Activated CD8-positive, alpha-beta T cell treated with anti-CD3 and anti-CD28 coated beads, Interleukin-2, amount 10 ng/mL, durations not matched to agents 7 days and 5 days (primary cell): ENCODE measurements at regions not wholly inside any gene's neighbourhood (a gene's known extent, or its start where the extent isn't known, plus 50 kb on each side); places are given as distances from the start of the nearest gene placed in this dataset.

ENCODE experiments used
- ATAC-seq: fragments of 150-1000 bp; cut with Tn5 transposase; one replicate; pipeline ENCODE4 v1.10.0; 2021; ENCODE audit warnings: moderate library complexity
- CTCF ChIA-PET: fragments of 350-600 bp; sonication (Branson Sonifier 250); formaldehyde crosslinking; loops from one replicate; lab custom pipeline; 2021; ENCODE audit warnings: antibody characterized with exemption; lab: Charles Lee
- POLR2A ChIA-PET: fragments of 350-600 bp; sonication (Branson Sonifier 250); formaldehyde crosslinking; loops from one replicate; lab custom pipeline; 2021; ENCODE audit warnings: antibody characterized with exemption; lab: Charles Lee
- DNase-seq: peaks from one replicate; pipeline ENCODE4 v3.0.0-alpha.2; 2020
- H3K27ac Mint-ChIP-seq: one replicate; pipeline ENCODE4 v1.8.0; 2021; ENCODE audit warnings: mild to moderate bottlenecking, mixed read lengths
- H3K27me3 Mint-ChIP-seq: one replicate; pipeline ENCODE4 v1.8.0; 2021; ENCODE audit warnings: low read depth, mixed read lengths
- H3K36me3 Mint-ChIP-seq: one replicate; pipeline ENCODE4 v1.8.0; 2021; ENCODE audit warnings: low read depth, mixed read lengths
- H3K4me1 Mint-ChIP-seq: one replicate; pipeline ENCODE4 v1.8.0; 2021; ENCODE audit warnings: low read depth, mixed read lengths
- H3K4me3 Mint-ChIP-seq: one replicate; pipeline ENCODE4 v1.8.0; 2021; ENCODE audit warnings: mild to moderate bottlenecking, mixed read lengths
- H3K9me3 Mint-ChIP-seq: one replicate; pipeline ENCODE4 v1.8.0; 2022; ENCODE audit warnings: mixed read lengths; ENCODE audit not compliant: insufficient read depth

DNA sequence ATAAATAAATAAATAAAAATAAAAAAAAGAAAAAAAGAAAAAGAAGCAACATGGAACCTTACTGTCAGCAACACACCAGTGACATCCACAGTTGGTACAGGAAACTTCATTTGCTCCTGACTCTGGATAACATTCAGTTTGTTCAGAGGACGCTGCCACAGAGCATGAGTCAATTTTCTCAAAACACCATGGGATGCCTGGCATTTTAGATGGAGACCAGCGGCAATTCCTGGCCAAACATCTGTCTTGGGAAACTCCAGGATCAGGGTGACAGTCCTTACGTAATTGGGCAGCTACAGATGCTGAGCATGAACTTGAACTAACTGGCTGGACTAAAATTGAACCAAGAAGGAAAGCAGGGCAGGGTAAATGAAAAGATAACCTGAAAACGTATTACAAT lies 166.2 kb upstream of the CPNE8 start:
- DNase-seq = no peak
- Mint-ChIP-seq H3K27ac (no peak overlapping the region), H3K36me3 (no peaks in the 10 kb centered on the region), H3K9me3 (no peaks in the 10 kb centered on the region), H3K4me1 (no peaks in the 10 kb centered on the region), H3K27me3 (no peaks in the 10 kb centered on the region), H3K4me3 (no peak overlapping the region)
- no peak for ATAC-seq
- ChIA-PET POLR2A (no interaction called here), CTCF (no interaction called here)

- DNase-seq = no peak
- CTCF ChIA-PET = no interaction called here
- Mint-ChIP-seq H3K4me1 (no peaks in the 10 kb centered on the region), H3K27me3 (no peaks in the 10 kb centered on the region), H3K4me3 (no peak overlapping the region), H3K9me3 (no peaks in the 10 kb centered on the region), H3K27ac (no peak overlapping the region), H3K36me3 (no peaks in the 10 kb centered on the region)
- ATAC-seq = no peak
- POLR2A ChIA-PET = no interaction called here
Measured at GRCh38 chr12:39070775-39071174, 165.4 kb upstream of the CPNE8 start.

DNA sequence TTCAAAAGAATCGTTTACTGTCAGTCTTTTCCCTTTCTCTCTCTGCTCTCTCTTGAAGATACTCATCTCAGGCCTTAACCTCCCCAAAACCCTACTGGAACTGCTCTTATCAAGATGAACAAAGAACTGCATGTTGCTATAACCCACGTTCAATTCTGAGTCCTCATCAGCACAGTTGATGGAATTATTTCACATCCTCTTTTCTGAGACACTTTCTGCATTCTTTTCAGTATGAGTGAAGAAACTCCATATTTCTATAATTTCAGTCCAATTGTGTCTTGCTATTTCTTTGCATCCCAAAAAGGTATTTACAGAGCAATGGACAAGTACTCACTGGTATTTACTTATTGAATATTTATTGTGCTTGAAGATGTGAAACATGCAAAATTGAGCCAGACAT lies 160.1 kb upstream of the CPNE8 start:
- no peaks in the 10 kb centered on the region for H3K27me3 Mint-ChIP-seq
- H3K9me3 Mint-ChIP-seq = no peaks in the 10 kb centered on the region
- ChIA-PET POLR2A (no interaction called here), CTCF (no interaction called here)
- no peaks in the 10 kb centered on the region for H3K36me3 Mint-ChIP-seq
- no peak overlapping the region for H3K27ac Mint-ChIP-seq
- no peaks in the 10 kb centered on the region for H3K4me1 Mint-ChIP-seq
- DNase-seq (no peak), ATAC-seq (no peak)
- H3K4me3 Mint-ChIP-seq = no peak overlapping the region

GRCh38 chr12:39064708-39065107 lies 159.3 kb upstream of the CPNE8 start:
- ATAC-seq (no peak), DNase-seq (no peak)
- Mint-ChIP-seq H3K4me3 (no peak overlapping the region), H3K9me3 (no peaks in the 10 kb centered on the region), H3K36me3 (no peaks in the 10 kb centered on the region), H3K27ac (no peak overlapping the region), H3K4me1 (no peaks in the 10 kb centered on the region), H3K27me3 (no peaks in the 10 kb centered on the region)
- ChIA-PET POLR2A (no interaction called here), CTCF (no interaction called here)

GRCh38 chr12:39062266-39062996 lies 157.0 kb upstream of the CPNE8 start:
- ATAC-seq = no peak
- Mint-ChIP-seq H3K4me3 (no peak overlapping the region), H3K27me3 (no peaks in the 10 kb centered on the region), H3K4me1 (no peaks in the 10 kb centered on the region), H3K36me3 (no peaks in the 10 kb centered on the region), H3K27ac (no peak overlapping the region), H3K9me3 (no peaks in the 10 kb centered on the region)
- no peak for DNase-seq
- POLR2A ChIA-PET = no interaction called here
- CTCF ChIA-PET = no interaction called here

- ATAC-seq = no peak
- H3K4me3 Mint-ChIP-seq = no peak overlapping the region
- no peaks in the 10 kb centered on the region for H3K9me3 Mint-ChIP-seq
- no peaks in the 10 kb centered on the region for H3K27me3 Mint-ChIP-seq
- no peak for DNase-seq
- CTCF ChIA-PET = no interaction called here
- no peaks in the 10 kb centered on the region for H3K4me1 Mint-ChIP-seq
- H3K36me3 Mint-ChIP-seq = no peaks in the 10 kb centered on the region
- POLR2A ChIA-PET = no interaction called here
- no peak overlapping the region for H3K27ac Mint-ChIP-seq
Measured at GRCh38 chr12:39061576-39061975, 156.2 kb upstream of the CPNE8 start.

DNA sequence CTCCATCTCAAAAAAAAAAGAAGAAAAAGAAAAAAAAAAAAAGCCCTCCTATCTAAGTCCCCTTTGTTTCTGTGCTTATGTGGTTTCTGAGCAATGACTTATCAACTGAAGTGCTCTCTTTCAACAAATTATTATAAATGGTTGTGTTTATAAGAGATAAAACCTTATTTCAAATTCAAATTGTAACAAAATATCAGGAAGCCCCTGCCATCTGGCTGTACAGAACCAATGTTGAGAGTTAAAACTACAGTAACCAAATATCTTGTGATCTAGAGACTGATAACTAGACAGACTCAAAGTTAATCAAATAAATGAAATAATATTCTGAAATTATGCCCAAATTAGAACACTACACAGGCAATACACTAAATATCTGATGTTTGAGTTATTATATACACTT lies 143.0 kb upstream of the CPNE8 start:
- Mint-ChIP-seq H3K9me3 (no peaks in the 10 kb centered on the region), H3K36me3 (no peaks in the 10 kb centered on the region), H3K4me1 (no peaks in the 10 kb centered on the region), H3K4me3 (no peak overlapping the region), H3K27ac (no peak overlapping the region), H3K27me3 (no peaks in the 10 kb centered on the region)
- ChIA-PET POLR2A (no interaction called here), CTCF (no interaction called here)
- DNase-seq (no peak), ATAC-seq (no peak)

DNA sequence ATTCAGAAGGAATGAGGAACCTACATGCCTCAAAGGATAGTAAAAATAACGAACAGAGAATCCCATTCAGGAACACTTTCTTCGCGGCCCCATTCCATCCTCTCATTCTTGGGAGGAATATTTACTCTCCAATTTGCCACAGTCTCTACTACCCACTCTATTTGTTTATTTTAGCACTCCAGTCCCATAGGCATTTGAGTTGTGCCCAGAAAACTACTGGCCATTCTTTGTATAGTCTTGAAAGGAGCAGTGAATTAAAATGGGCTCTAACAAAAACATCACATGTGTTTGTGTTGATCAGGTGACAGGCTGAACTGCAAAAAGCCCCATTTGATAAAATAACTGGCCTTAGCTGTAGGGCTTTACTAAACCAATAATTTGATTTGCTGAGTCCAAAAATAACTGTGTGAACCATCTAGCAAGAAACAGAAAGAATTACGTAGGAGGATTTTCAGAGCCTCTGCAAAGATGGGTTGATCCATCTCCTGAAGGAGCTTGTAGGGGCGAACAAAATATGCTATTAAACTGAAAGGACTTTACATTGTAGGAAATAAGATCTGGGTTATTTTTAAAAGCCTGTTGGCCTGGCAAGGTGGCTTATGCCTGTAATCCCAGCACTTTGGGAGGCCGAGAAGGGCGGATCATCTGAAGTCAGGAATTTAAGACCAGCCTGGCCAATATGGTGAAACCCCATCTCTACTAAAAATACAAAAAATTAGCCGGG lies 142.3 kb upstream of the CPNE8 start:
- CTCF ChIA-PET = no interaction called here
- H3K27me3 Mint-ChIP-seq = no peaks in the 10 kb centered on the region
- ATAC-seq (no peak), DNase-seq (no peak)
- H3K4me3 Mint-ChIP-seq = no peak overlapping the region
- POLR2A ChIA-PET = no interaction called here
- H3K27ac Mint-ChIP-seq = no peak overlapping the region
- H3K9me3 Mint-ChIP-seq = no peaks in the 10 kb centered on the region
- no peaks in the 10 kb centered on the region for H3K4me1 Mint-ChIP-seq
- no peaks in the 10 kb centered on the region for H3K36me3 Mint-ChIP-seq

GRCh38 chr12:39044754-39045153 lies 139.4 kb upstream of the CPNE8 start:
- H3K4me1 Mint-ChIP-seq = no peaks in the 10 kb centered on the region

DNA sequence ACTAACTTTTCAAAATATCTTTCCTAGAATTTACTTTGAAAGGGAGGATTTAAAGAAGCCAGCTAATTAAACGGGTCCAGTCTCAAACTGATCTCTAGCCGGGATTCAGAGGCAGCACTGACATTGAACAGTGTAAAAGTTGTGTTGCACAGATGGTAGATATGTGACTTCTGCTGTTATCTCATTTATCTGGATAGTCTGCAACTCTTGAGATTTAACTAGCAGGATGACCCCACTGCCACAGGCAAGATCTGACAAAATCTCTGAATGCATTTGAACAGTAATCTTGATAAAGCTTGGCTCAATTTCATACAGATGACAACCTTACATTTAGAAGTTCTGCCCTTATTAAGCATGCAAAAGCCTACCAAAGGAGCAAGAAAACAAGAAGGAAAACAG lies 138.0 kb upstream of the CPNE8 start:
- Mint-ChIP-seq H3K27ac (no peak overlapping the region), H3K27me3 (no peaks in the 10 kb centered on the region), H3K4me1 (no peaks in the 10 kb centered on the region), H3K36me3 (no peaks in the 10 kb centered on the region), H3K9me3 (no peaks in the 10 kb centered on the region), H3K4me3 (no peak overlapping the region)
- ATAC-seq (no peak), DNase-seq (no peak)
- POLR2A ChIA-PET = no interaction called here
- CTCF ChIA-PET = no interaction called here

More at GRCh38 chr12:39044754-39045153, 139.4 kb upstream of the CPNE8 start:
- Mint-ChIP-seq H3K27ac (no peak overlapping the region), H3K27me3 (no peaks in the 10 kb centered on the region), H3K9me3 (no peaks in the 10 kb centered on the region), H3K36me3 (no peaks in the 10 kb centered on the region), H3K4me3 (no peak overlapping the region)
- ATAC-seq (no peak), DNase-seq (no peak)
- ChIA-PET CTCF (no interaction called here), POLR2A (interaction anchor here (0.6 kb wide), 1 partner anchor 438 kb away, joined by 5 read pairs; no protein-coding TSS in a partner anchor)

DNA sequence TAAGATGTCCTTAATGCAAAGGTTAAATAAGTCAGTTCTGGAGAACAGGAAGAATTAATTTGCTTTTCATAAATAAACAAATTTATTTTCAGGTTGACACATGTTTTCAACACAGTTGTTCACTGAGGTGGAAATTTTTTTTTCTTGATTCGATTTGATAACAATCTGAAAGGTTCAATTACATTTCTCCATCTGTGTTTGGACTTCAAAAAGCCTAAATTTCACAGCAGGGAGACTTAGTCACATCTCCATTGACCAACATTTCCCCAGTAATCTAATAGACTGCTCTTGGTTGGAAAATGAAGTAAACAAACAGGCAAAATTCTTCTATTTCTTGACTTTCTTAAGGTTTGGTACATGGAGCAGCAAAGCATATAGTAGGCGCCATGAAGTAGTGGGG lies 134.9 kb upstream of the CPNE8 start:
- ATAC-seq = no peak

GRCh38 chr12:39037115-39037514 lies 131.7 kb upstream of the CPNE8 start:
- ChIA-PET CTCF (no interaction called here), POLR2A (no interaction called here)
- no peak for ATAC-seq
- no peak overlapping the region for H3K4me3 Mint-ChIP-seq
- DNase-seq = no peak
- no peaks in the 10 kb centered on the region for H3K36me3 Mint-ChIP-seq
- H3K9me3 Mint-ChIP-seq = no peaks in the 10 kb centered on the region
- H3K4me1 Mint-ChIP-seq = no peaks in the 10 kb centered on the region
- H3K27ac Mint-ChIP-seq = no peak overlapping the region
- H3K27me3 Mint-ChIP-seq = no peaks in the 10 kb centered on the region

More for the DNA sequence above, 134.9 kb upstream of the CPNE8 start:
- DNase-seq = no peak
- no peak overlapping the region for H3K4me3 Mint-ChIP-seq
- no peaks in the 10 kb centered on the region for H3K27me3 Mint-ChIP-seq
- H3K27ac Mint-ChIP-seq = no peak overlapping the region
- POLR2A ChIA-PET = no interaction called here
- no peaks in the 10 kb centered on the region for H3K36me3 Mint-ChIP-seq
- CTCF ChIA-PET = no interaction called here
- H3K4me1 Mint-ChIP-seq = no peaks in the 10 kb centered on the region
- no peaks in the 10 kb centered on the region for H3K9me3 Mint-ChIP-seq
